ENCODE measurements at regions not wholly inside any gene's neighbourhood (a gene's known extent, or its start where the extent isn't known, plus 50 kb on each side); places are given as distances from the start of the nearest gene placed in this dataset.
A peak's percentile ranks its signal among the peaks of the same experiment; 100 is the strongest.

- no peak for TF ChIP-seq IRF3 (IDR thresholded peaks at IDR 0.05; ENCODE audit: low read depth, low read length)
- no peak for TF ChIP-seq NRF1 (IDR thresholded peaks at IDR 0.05; ENCODE audit: low read depth, low read length)
Observed at GRCh38 chr11:93049740-93050139, 80.3 kb downstream of the MTNR1B start (continued).

- DNase-seq, result no peak
- POLR2A ChIA-PET, result no interaction called here
- Histone ChIP-seq H3K27ac (ENCODE audit: low read depth in 2 of 2, low read length in 1 of 2) (peak overlapping the region in 1 of 2 experiments; percentile 57; a peak in 1 of 4 replicates), H3K4me1 (ENCODE audit: control insufficient read depth in 1 of 2, insufficient read depth in 2 of 2, low read depth in 1 of 2, low read length in 1 of 2) (peaks cover 0 to 9% of the 10 kb centered on the region in 2 experiments; a peak in 2 of 4 replicates), H3K9me2 (no peaks in the 10 kb centered on the region), H2AFZ (ENCODE audit: low read depth) (peak overlapping the region; percentile 9; the same call in 1 of the 2 replicates), H3K9me3 (no peaks in the 10 kb centered on the region), H4K20me1 (ENCODE audit: insufficient read depth) (no peaks in the 10 kb centered on the region), H3K4me3 (ENCODE audit: low read depth in 2 of 2, low read length in 1 of 2) (no peak overlapping the region), H3K27me3 (ENCODE audit: insufficient read depth) (no peaks in the 10 kb centered on the region), H3F3A (replicated peaks; ENCODE audit: insufficient read depth) (peaks cover 18% of the 10 kb centered on the region), H3K9ac (0 out of 2 replicates have a peak overlapping the region, but pooled peaks have one; percentile 8), H3K79me2 (ENCODE audit: insufficient read depth) (no peaks in the 10 kb centered on the region), H3K36me3 (replicated peaks in 1 of 2; ENCODE audit: control insufficient read depth in 1 of 2, insufficient read depth in 2 of 2, low read length in 1 of 2) (no peaks in the 10 kb centered on the region), H3K4me2 (no peak overlapping the region)
- CTCF ChIA-PET, result no interaction called here
- no peak for TF ChIP-seq POLR2AphosphoS5 (IDR thresholded peaks at IDR 0.05; ENCODE audit: low read depth, low read length)
- 0 out of 2 replicates have a peak, but pooled peaks have one; percentile 10 for TF ChIP-seq NFIC (IDR thresholded peaks at IDR 0.05; ENCODE audit: borderline replicate concordance)
- peak; percentile 35; the same call in 1 of the 2 replicates for TF ChIP-seq TCF12 (IDR thresholded peaks at IDR 0.05)
- peak; percentile 30; the same call in 1 of the 2 replicates for TF ChIP-seq PBX3 (IDR thresholded peaks at IDR 0.05)
- WGBS (ENCODE audit: low lambda C conversion rate), result 6% methylated on average over 2 of the region's 2 CpGs
Observed at GRCh38 chr11:93051186-93051585, 81.7 kb downstream of the MTNR1B start.

GRCh38 chr11:93053864-93054263 is 84.4 kb downstream of the MTNR1B start:
- H3K9me2 ChIP-seq, result no peaks in the 10 kb centered on the region
- no peak for DNase-seq
- POLR2A ChIA-PET, result no interaction called here
- peaks cover 18% of the 10 kb centered on the region for H3F3A ChIP-seq (replicated peaks; ENCODE audit: insufficient read depth)
- no peaks in the 10 kb centered on the region for H3K27me3 ChIP-seq (ENCODE audit: insufficient read depth)
- no peak overlapping the region for H3K9ac ChIP-seq
- H3K4me2 ChIP-seq, result no peak overlapping the region
- H3K36me3 ChIP-seq (replicated peaks in 1 of 2; ENCODE audit: control insufficient read depth in 1 of 2, insufficient read depth in 2 of 2, low read length in 1 of 2), result no peaks in the 10 kb centered on the region
- no peak overlapping the region for H3K4me3 ChIP-seq (ENCODE audit: low read depth in 2 of 2, low read length in 1 of 2)
- H3K27ac ChIP-seq (ENCODE audit: low read depth in 2 of 2, low read length in 1 of 2), result no peak overlapping the region
- H4K20me1 ChIP-seq (ENCODE audit: insufficient read depth), result no peaks in the 10 kb centered on the region
- H2AFZ ChIP-seq (ENCODE audit: low read depth), result no peak overlapping the region
- H3K9me3 ChIP-seq, result no peaks in the 10 kb centered on the region
- CTCF ChIA-PET, result interaction anchor here (0.9 to 1.4 kb wide), 2 partner anchors 10 to 14 kb away, joined by 3 to 4 read pairs; no protein-coding TSS in a partner anchor
- H3K79me2 ChIP-seq (ENCODE audit: insufficient read depth), result no peaks in the 10 kb centered on the region
- TF ChIP-seq USF2 (IDR thresholded peaks at IDR 0.05; ENCODE audit: borderline replicate concordance, low read depth, low read length) (no peak), RAD21 (IDR thresholded peaks at IDR 0.05; ENCODE audit: low read length) (no peak), RCOR1 (IDR thresholded peaks at IDR 0.05; ENCODE audit: low read length) (no peak)
- H3K4me1 ChIP-seq (ENCODE audit: control insufficient read depth in 1 of 2, insufficient read depth in 2 of 2, low read depth in 1 of 2, low read length in 1 of 2), result peaks cover 0 to 9% of the 10 kb centered on the region in 2 experiments; a peak in 2 of 4 replicates
- WGBS (ENCODE audit: low lambda C conversion rate), result 83% methylated on average over 2 of the region's 2 CpGs

All from SK-N-SH (cell line).